ENCODE measurements at regions not wholly inside any gene's neighbourhood (a gene's known extent, or its start where the extent isn't known, plus 50 kb on each side); places are given as distances from the start of the nearest gene placed in this dataset.

DNA sequence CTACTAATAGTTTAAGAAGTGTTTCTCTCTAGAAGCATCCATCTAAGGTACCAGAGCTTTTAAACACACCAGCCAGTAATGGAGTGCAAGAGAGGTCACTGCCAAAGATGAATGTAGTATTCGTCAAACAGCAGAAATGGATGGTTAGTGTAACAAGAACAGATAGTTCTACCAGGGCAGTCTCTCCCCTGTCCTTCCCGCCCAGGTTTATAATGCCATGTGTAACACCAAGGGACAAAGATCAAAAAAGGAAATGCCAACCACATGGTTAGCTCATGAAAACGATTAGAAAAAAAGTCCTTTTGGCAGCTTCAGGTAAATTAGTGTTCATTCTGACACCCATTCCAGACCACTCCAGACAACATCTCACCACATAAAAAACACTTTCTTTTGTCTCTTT lies 100.9 kb downstream of the RPS29 start:
- H3K27me3 Mint-ChIP-seq: peaks cover 18% of the 10 kb centered on the region
- H3K4me1 Mint-ChIP-seq: peaks cover 6% of the 10 kb centered on the region
- H3K36me3 Mint-ChIP-seq (ENCODE audit: low read depth): no peaks in the 10 kb centered on the region
- ATAC-seq (replicated peaks): no peak
- H3K9me3 Mint-ChIP-seq: peaks cover 7% of the 10 kb centered on the region
- no peak overlapping the region for H3K4me3 Mint-ChIP-seq
- no peak overlapping the region for H3K27ac Mint-ChIP-seq

DNA sequence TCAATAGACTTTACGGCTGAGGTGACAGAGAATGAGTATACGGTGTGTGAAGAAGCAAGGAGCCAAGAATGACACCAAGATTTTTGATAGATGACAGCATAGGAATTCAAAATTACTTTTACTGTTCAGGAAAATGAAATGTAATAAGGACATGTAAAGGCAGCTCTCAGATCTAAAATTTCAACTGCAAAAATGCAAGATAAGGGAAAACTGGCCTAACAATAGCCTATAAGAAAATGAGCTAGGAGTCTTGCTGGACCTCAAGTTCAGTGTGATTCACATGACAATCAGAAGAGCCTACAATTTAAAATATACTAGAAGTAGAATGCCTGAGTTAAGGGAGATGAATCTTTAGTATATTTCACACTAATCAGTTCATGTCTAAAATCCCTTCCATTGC lies 102.0 kb downstream of the RPS29 start:
- H3K4me3 Mint-ChIP-seq: no peak overlapping the region
- H3K9me3 Mint-ChIP-seq: peaks cover 7% of the 10 kb centered on the region
- H3K36me3 Mint-ChIP-seq (ENCODE audit: low read depth): no peaks in the 10 kb centered on the region
- H3K27ac Mint-ChIP-seq: no peak overlapping the region
- peaks cover 14% of the 10 kb centered on the region for H3K27me3 Mint-ChIP-seq
- peaks cover 6% of the 10 kb centered on the region for H3K4me1 Mint-ChIP-seq
- no peak for ATAC-seq (replicated peaks)

DNA sequence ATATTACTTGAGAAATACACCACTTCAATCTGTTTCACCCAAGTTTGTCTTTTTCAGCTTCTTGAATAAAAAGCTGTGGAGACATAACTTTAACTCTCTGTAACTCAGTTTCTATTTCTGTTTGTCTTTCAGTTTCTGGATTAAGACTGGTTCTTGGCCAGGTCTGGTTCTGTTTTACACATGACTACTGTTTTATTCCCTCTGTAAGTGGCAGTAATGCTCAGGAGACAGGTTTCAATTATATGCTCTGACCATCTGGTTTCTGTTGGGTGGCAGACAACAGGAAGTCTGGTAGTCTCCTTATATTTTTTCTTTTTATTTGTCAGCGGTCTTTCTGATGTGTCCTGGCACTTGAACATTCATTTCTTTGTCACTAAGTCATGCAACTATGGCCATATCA lies 102.9 kb downstream of the RPS29 start:
- ATAC-seq (replicated peaks): peak; percentile 72
- H3K27me3 Mint-ChIP-seq: peaks cover 14% of the 10 kb centered on the region
- H3K27ac Mint-ChIP-seq: peak overlapping the region; percentile 9

DNA sequence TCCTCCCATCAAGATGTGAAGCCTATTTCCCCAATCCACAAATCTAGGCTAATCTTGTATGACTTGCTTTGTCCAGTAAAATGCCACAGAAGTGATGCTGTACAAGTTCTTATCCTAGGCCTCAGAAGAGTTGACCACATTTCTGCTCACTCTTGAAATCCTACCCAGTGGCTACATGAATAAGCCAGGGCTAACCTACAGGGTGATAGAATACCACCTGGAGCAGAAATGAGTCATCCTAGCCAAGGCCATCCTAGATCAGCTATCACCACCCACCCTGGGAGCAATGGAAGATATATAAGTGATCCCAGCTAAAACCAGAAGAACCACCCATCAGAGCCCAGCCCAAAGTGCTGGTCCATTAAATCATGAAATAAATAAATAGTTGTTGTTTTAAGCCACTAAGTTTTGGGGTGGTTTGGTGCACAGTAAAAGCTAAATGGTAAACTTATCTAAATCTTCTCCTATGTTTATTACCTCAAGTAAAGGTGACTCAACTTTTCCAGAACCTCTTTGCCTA lies 105.1 kb downstream of the RPS29 start:
- peak; percentile 35 for ATAC-seq (replicated peaks)
- Mint-ChIP-seq H3K27ac (no peak overlapping the region), H3K9me3 (peaks cover 7% of the 10 kb centered on the region), H3K27me3 (peaks cover 14% of the 10 kb centered on the region), H3K4me3 (no peak overlapping the region), H3K4me1 (peaks cover 6% of the 10 kb centered on the region), H3K36me3 (ENCODE audit: low read depth) (no peaks in the 10 kb centered on the region)

More for the DNA sequence above, 102.9 kb downstream of the RPS29 start:
- Mint-ChIP-seq H3K36me3 (ENCODE audit: low read depth) (no peaks in the 10 kb centered on the region), H3K4me3 (peak overlapping the region; percentile 19), H3K9me3 (peaks cover 7% of the 10 kb centered on the region), H3K4me1 (peaks cover 6% of the 10 kb centered on the region)

DNA sequence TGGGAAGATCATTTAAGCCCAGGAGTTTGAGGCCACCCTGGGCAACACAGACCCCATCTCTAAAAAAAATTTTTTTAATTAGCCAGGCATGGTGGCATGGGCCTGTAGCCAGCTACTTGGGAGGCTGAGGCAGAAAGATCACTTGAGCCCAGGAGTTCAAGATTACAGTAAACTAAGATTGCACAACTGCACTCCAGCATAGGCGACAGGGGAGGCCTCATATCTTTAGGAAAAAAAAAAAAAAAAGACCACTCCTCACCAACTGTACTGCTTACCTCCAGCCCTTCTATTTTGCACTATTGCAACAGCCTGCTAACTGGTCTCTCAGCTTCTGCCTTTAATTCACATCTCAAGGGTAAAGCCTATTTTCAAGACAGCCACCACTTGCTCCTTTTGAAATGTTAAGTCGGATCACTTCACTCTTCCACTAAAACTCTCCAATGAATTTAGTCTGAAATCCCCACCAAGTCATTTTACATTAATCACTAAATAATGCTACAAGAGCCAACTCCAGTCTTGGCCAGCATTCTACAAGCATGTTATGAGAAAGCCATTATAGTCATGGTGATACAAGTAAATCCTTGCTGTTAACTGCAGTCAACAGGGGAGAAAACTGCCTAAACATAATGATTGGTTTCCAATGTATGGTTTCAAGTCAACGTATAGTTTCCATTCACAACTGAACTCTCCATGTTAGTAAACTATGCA lies 106.0 kb downstream of the RPS29 start:
- H3K9me3 Mint-ChIP-seq: peaks cover 7% of the 10 kb centered on the region
- H3K4me1 Mint-ChIP-seq: peaks cover 6% of the 10 kb centered on the region
- H3K36me3 Mint-ChIP-seq (ENCODE audit: low read depth): no peaks in the 10 kb centered on the region
- H3K4me3 Mint-ChIP-seq: no peak overlapping the region
- no peak overlapping the region for H3K27ac Mint-ChIP-seq
- no peak for ATAC-seq (replicated peaks)
- H3K27me3 Mint-ChIP-seq: peaks cover 14% of the 10 kb centered on the region

DNA sequence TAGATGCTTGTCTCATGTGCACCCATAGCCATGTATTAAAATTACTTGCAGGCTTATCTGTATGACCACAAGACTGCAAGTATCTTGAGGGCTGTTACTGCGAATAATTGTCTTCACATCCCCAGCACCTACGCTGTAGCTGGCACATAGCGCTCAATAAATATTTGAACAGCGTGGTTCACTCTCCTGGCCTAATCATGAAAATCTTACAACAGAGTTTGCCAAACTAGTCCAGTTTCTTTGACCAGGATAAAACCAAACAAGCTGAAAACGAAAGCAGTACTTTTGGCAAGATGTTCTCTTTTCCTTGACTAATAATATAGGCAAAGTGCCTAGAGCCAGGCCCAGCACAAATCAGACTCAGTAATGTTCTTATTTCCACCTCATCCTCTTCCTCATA lies 106.7 kb downstream of the RPS29 start:
- H3K36me3 Mint-ChIP-seq (ENCODE audit: low read depth): no peaks in the 10 kb centered on the region
- no peak overlapping the region for H3K4me3 Mint-ChIP-seq
- H3K9me3 Mint-ChIP-seq: peaks cover 7% of the 10 kb centered on the region
- peaks cover 13% of the 10 kb centered on the region for H3K27me3 Mint-ChIP-seq
- H3K4me1 Mint-ChIP-seq: peaks cover 6% of the 10 kb centered on the region
- no peak overlapping the region for H3K27ac Mint-ChIP-seq
- no peak for ATAC-seq (replicated peaks)

DNA sequence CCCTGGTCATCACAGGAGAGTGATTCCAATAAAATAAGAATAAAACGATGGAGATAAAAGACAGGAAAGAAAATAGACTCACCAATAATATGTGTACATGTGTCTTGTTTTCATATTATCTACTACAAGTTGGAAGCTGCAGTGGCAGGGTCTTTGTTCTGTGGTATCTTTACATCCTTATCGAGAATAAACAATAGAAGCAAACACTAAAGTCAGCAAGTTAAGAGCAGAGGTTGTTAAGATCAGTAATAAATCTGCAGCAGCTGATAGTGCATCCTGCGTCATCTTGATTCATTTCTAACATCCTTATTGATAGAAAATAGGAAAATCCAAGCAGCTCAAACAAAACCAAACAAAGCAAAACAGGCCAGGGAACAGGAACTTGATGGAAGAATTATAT lies 107.4 kb downstream of the RPS29 start:
- H3K36me3 Mint-ChIP-seq (ENCODE audit: low read depth): no peaks in the 10 kb centered on the region

DNA sequence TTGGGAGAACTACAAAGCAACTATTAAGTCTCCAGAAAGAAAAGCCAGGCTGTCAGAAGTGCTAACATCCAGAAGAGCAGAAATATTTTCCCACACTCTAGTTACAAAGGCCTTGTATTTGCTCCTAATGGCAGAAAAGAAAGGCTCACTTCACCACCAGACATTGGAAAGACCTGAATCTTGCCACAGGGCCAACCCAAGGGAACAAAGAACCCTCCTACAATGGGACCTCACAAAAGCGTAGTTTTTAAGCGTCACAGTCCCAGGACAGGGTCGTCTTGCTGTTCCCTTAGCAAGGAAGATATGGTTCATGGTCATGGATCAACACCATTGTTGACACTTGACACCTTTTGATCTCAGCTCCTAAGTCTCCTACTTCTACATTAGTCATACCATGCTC lies 119.1 kb downstream of the RPS29 start:
- H3K4me3 Mint-ChIP-seq: no peak overlapping the region
- H3K27ac Mint-ChIP-seq: no peak overlapping the region
- H3K9me3 Mint-ChIP-seq: no peaks in the 10 kb centered on the region
- ATAC-seq (replicated peaks): no peak
- H3K27me3 Mint-ChIP-seq: peaks cover 13% of the 10 kb centered on the region
- no peaks in the 10 kb centered on the region for H3K36me3 Mint-ChIP-seq (ENCODE audit: low read depth)
- no peaks in the 10 kb centered on the region for H3K4me1 Mint-ChIP-seq

More for the DNA sequence above, 107.4 kb downstream of the RPS29 start:
- H3K4me3 Mint-ChIP-seq: no peak overlapping the region
- no peak overlapping the region for H3K27ac Mint-ChIP-seq
- ATAC-seq (replicated peaks): no peak
- peaks cover 7% of the 10 kb centered on the region for H3K9me3 Mint-ChIP-seq
- peaks cover 9% of the 10 kb centered on the region for H3K27me3 Mint-ChIP-seq
- H3K4me1 Mint-ChIP-seq: peaks cover 6% of the 10 kb centered on the region

DNA sequence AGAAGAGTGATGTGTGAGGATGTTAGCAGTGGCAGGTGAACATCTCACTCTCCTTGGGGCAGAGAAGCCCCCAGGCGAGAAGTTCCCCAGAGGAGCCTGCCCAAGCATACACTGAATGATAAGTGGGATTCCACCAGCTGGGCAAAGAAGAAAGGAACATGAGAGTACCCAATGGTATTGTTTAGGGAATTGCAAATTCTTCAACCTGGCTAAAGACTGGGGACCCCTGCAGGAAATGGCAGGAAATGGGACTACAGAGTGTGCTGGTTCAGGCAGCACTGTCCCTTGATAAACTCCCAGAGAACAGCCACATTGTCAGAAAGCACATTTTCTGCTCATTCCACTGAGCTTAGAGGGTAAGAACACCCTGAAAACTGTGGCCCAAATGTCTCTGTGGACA lies 121.3 kb downstream of the RPS29 start:
- Mint-ChIP-seq H3K9me3 (no peaks in the 10 kb centered on the region), H3K27me3 (peaks cover 13% of the 10 kb centered on the region), H3K27ac (no peak overlapping the region), H3K4me1 (no peaks in the 10 kb centered on the region), H3K36me3 (ENCODE audit: low read depth) (no peaks in the 10 kb centered on the region), H3K4me3 (no peak overlapping the region)
- ATAC-seq (replicated peaks): no peak

DNA sequence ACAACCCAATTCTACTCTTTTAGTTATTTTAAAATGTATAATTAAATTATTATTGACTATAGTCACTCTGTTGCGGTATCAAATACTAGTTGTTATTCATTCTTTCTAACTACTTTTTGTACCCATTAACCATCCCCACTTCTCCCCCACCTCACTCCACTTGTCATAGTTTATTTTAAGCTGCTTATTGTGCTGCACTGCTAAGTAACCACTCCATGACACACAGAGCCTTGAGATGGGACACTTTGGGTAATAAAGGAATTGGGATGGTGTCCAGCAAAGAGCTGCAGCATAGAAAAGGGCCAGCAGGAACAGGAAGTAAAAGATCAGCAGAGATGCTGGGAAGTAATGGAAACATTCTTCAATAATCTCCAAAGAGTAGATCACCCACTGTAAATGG lies 123.0 kb downstream of the RPS29 start:
- no peaks in the 10 kb centered on the region for H3K9me3 Mint-ChIP-seq
- no peak for ATAC-seq (replicated peaks)
- no peak overlapping the region for H3K27ac Mint-ChIP-seq
- no peaks in the 10 kb centered on the region for H3K36me3 Mint-ChIP-seq (ENCODE audit: low read depth)
- H3K27me3 Mint-ChIP-seq: peaks cover 7% of the 10 kb centered on the region
- no peak overlapping the region for H3K4me3 Mint-ChIP-seq
- no peaks in the 10 kb centered on the region for H3K4me1 Mint-ChIP-seq

DNA sequence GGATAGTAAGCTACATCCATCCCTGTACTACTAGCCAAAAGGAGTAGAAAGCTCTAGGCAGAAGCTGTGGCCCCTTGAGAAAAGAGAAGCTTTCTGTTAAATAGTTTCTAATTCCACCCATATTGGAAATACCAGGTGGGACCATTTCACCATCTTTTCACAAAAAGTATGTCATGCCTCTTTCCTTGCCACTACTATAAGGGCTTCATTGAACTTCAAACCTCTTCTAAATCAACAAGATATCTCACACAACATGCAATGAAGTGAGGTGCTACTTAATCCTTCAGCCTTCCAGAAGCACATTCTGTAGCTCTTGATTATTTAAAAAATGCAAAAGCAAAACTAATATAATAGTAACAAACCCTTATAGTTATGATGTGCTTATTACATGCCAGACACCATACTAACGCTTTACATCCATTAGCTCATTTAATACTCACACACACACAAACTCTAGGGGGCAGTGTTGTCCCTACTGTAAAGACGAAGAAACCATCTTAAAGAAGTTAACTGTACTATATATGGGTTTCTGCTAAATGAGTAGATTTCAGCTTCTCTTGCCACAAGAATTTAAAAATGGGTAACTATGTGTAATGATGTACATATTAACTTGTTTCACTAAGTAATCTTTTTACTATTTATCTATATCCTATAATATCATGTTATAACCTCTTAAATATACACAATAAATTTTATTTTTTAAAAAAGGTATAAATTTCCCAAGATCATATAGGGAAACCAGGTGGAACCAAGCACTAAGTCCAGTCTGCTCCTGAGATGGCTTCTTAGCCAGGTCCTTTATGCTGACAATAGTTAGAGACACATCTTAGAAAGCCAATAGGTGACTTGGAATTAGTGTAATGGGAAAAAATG lies 124.4 kb downstream of the RPS29 start:
- ATAC-seq (replicated peaks): peak; percentile 89
- Mint-ChIP-seq H3K4me1 (no peaks in the 10 kb centered on the region), H3K9me3 (no peaks in the 10 kb centered on the region), H3K27me3 (peaks cover under 1% of the 10 kb centered on the region), H3K27ac (no peak overlapping the region), H3K4me3 (no peak overlapping the region), H3K36me3 (ENCODE audit: low read depth) (no peaks in the 10 kb centered on the region)

DNA sequence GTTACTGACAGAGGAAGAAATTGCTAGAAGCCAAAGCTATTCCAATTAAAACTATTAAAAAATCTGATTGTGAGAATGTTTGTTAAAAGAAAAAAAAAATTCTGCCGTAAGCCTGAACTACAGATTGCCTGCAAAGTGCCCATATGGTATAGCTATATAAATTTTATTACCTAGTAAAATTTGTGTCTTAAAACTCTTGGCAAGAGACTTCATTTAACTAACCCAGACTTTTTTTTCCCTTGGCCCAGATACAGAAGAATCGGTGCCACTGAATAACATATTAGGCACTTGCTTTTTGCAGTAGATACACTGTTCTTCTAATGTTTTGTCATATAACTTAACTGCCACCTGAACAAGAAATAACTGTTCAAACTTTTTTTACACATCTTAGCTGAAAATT lies 125.5 kb downstream of the RPS29 start:
- no peak for ATAC-seq (replicated peaks)
- Mint-ChIP-seq H3K9me3 (no peaks in the 10 kb centered on the region), H3K4me1 (no peaks in the 10 kb centered on the region), H3K27me3 (peaks cover 4% of the 10 kb centered on the region), H3K27ac (no peak overlapping the region), H3K36me3 (ENCODE audit: low read depth) (no peaks in the 10 kb centered on the region), H3K4me3 (no peak overlapping the region)

DNA sequence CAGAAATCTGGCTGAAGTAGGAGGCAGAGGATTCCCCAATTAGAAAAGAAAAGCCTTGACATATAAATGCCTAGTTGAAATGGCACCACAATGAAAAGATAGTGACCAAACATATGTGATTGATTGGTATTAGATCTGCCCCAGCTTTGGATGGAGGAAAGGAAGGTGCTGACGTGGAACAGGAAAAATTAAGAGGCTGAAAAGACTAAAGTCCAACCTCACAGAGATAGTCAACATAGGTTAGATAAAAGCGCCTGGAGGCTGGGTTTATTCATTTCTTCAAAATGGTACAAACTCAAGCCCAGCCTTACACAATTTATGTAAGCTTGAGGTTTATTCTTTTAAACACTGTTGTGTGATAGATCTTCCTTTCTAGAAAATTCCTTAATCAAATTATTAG lies 129.6 kb downstream of the RPS29 start:
- Mint-ChIP-seq H3K9me3 (no peaks in the 10 kb centered on the region), H3K36me3 (ENCODE audit: low read depth) (no peaks in the 10 kb centered on the region), H3K27me3 (peaks cover 19% of the 10 kb centered on the region), H3K4me1 (no peaks in the 10 kb centered on the region), H3K27ac (no peak overlapping the region), H3K4me3 (no peak overlapping the region)
- ATAC-seq (replicated peaks): no peak

DNA sequence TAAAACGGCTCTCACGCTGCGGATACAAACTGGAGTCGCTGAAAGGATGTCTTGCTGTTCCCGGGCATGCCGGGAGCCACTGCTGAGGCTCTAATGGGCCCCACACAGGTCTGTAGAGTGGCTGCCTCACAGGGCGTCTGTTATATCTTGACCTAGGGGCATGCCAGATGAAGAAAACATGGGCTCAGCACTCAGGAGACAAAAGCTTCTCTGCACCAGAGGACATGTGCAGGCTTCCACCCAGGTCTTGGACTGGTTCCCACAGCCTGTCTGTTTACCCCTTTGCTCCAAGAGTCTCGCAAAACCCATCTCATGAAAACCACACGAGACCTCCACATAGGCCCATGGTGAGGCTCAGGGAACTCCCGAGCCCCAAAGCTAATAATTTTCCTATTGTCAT lies 134.2 kb downstream of the RPS29 start:
- Mint-ChIP-seq H3K4me3 (no peak overlapping the region), H3K36me3 (ENCODE audit: low read depth) (no peaks in the 10 kb centered on the region), H3K27me3 (peaks cover 36% of the 10 kb centered on the region), H3K9me3 (peaks cover 6% of the 10 kb centered on the region), H3K4me1 (no peaks in the 10 kb centered on the region), H3K27ac (no peak overlapping the region)
- ATAC-seq (replicated peaks): no peak

DNA sequence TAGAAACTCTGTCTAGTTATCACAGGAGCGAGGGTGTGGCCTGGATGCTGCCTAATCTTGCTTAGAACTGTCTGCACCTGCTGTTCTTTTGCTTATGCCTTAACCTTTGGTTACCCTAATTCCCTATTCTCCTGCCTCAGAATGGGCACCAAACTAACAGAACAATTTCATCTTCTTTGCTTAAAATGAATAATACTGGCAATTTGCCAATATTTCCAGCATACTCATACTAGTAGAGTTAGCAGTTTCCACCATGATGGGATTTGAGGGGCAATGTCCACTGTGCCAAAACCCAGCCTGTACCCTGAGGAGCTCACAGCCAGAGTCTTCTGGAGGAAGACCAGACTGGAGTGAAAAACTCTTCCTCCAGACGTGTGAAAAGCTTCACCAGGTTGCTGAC lies 136.4 kb downstream of the RPS29 start:
- Mint-ChIP-seq H3K36me3 (ENCODE audit: low read depth) (no peaks in the 10 kb centered on the region), H3K4me3 (no peak overlapping the region), H3K27ac (no peak overlapping the region), H3K9me3 (peaks cover 6% of the 10 kb centered on the region), H3K4me1 (no peaks in the 10 kb centered on the region), H3K27me3 (peaks cover 37% of the 10 kb centered on the region)
- ATAC-seq (replicated peaks): no peak

Measured in activated T-helper 17 cell treated with anti-CD3 and anti-CD28 coated beads, Interleukin-2, amount 50 U/mL, for 72 hours (primary cell).